IMR-90 (cell line): ENCODE measurements at regions not wholly inside any gene's neighbourhood (a gene's known extent, or its start where the extent isn't known, plus 50 kb on each side); places are given as distances from the start of the nearest gene placed in this dataset.
A peak's percentile ranks its signal among the peaks of the same experiment; 100 is the strongest.

Experiments used
- ATAC-seq: fragments of 200-7000 bp; cut with Tn5 transposase; 2 replicates; pipeline ENCODE4 v1.9.1; 2020; ENCODE audit warnings: low read depth, mild to moderate bottlenecking, moderate library complexity
- BruUV-seq: library from RNA; stranded (reverse); fragments of 400-500 nt; replicated peaks from 2 replicates; lab custom pipeline; 2021; lab: Mats Ljungman, UMichigan
- CTCF ChIA-PET: fragments of 300-600 bp; formaldehyde crosslinking; extraction: SDS; loops from one replicate; lab custom pipeline; 2021; ENCODE audit warnings: antibody characterized with exemption; lab: Yijun Ruan, JAX
- POLR2A ChIA-PET: fragments of 300-600 bp; sonication (Branson Sonifier 250); formaldehyde crosslinking; loops from one replicate; lab custom pipeline; 2022; ENCODE audit warnings: antibody characterized with exemption; ENCODE audit not compliant: unreplicated experiment; lab: Charles Lee
- DNase-seq: peaks from one replicate; pipeline ENCODE4 v3.0.0; 2013
- H2AFZ ChIP-seq: replicated peaks from 2 replicates; pipeline ENCODE3; 2013; ENCODE audit warnings: low read length, mild to moderate bottlenecking; ENCODE audit not compliant: poor library complexity
- H2AK5ac ChIP-seq: 2 replicates; pipeline ENCODE4 v1.6.1; 2013; ENCODE audit warnings: low read depth, low read length, inconsistent platforms
- H2AK9ac ChIP-seq: replicated peaks from 2 replicates; pipeline ENCODE3; 2013; ENCODE audit warnings: mild to moderate bottlenecking, low read depth, low read length, moderate library complexity; ENCODE audit not compliant: poor library complexity
- H2BK120ac ChIP-seq: 2 replicates; pipeline ENCODE4 v1.6.1; 2013; ENCODE audit warnings: low read depth, low read length, inconsistent platforms
- H2BK15ac ChIP-seq: 3 replicates; pipeline ENCODE4 v1.6.1; 2013; ENCODE audit warnings: low read depth, low read length, inconsistent platforms
- H2BK20ac ChIP-seq: 2 replicates; pipeline ENCODE4 v1.6.1; 2013; ENCODE audit warnings: low read depth, mild to moderate bottlenecking, inconsistent platforms, low read length, moderate library complexity
- H2BK5ac ChIP-seq: 2 replicates; pipeline ENCODE4 v1.6.1; 2013; ENCODE audit warnings: mild to moderate bottlenecking, low read depth, low read length, inconsistent platforms; ENCODE audit not compliant: poor library complexity, severe bottlenecking
- H3K14ac ChIP-seq: replicated peaks from 2 replicates; pipeline ENCODE4 v1.6.1; 2013; ENCODE audit warnings: low read depth, low read length, inconsistent platforms
- H3K18ac ChIP-seq: 2 replicates; pipeline ENCODE4 v1.6.1; 2013; ENCODE audit warnings: low read depth, low read length, control low read depth
- H3K23ac ChIP-seq: 2 replicates; pipeline ENCODE4 v1.6.1; 2013; ENCODE audit warnings: low read depth, low read length, inconsistent platforms
- H3K27ac ChIP-seq: 2 replicates; pipeline ENCODE4 v1.5.1; 2013; ENCODE audit warnings: mild to moderate bottlenecking, control low read depth, low read length; ENCODE audit not compliant: insufficient read depth
- H3K27me3 ChIP-seq: 2 replicates; pipeline ENCODE4 v1.6.1; 2013; ENCODE audit warnings: low read length; ENCODE audit not compliant: control insufficient read depth, insufficient read depth
- H3K36me3 ChIP-seq: 2 replicates; pipeline ENCODE4 v1.6.1; 2013; ENCODE audit warnings: low read length, mixed read lengths; ENCODE audit not compliant: control insufficient read depth, insufficient read depth
- H3K4ac ChIP-seq: 2 replicates; pipeline ENCODE4 v1.6.1; 2013; ENCODE audit warnings: low read depth, low read length, inconsistent platforms
- H3K4me1 ChIP-seq: 2 replicates; pipeline ENCODE4 v1.6.1; 2013; ENCODE audit warnings: low read length, mixed read lengths; ENCODE audit not compliant: control insufficient read depth, insufficient read depth
- H3K4me2 ChIP-seq: 2 replicates; pipeline ENCODE4 v1.6.1; 2013; ENCODE audit warnings: low read depth, mild to moderate bottlenecking, control low read depth, low read length, moderate library complexity
- H3K4me3 ChIP-seq: 2 replicates; pipeline ENCODE4 v1.5.1; 2013; ENCODE audit warnings: low read depth, mild to moderate bottlenecking, control low read depth, low read length, moderate library complexity; ENCODE audit not compliant: insufficient read depth
- H3K56ac ChIP-seq: 2 replicates; pipeline ENCODE4 v1.6.1; 2013; ENCODE audit warnings: low read length, inconsistent platforms; ENCODE audit not compliant: insufficient read depth; ENCODE audit errors: extremely low read depth
- H3K79me1 ChIP-seq, 2 experiments: 2 replicates each; pipeline ENCODE4 v1.6.1; 2013; ENCODE audit warnings: low read length in 2 of 2, inconsistent platforms in 1 of 2, low read depth in 1 of 2
- H3K9ac ChIP-seq: 2 replicates; pipeline ENCODE4 v1.6.1; 2013; ENCODE audit warnings: low read depth, low read length, control low read depth
- H3K9me1 ChIP-seq: 2 replicates; pipeline ENCODE4 v1.6.1; 2013; ENCODE audit warnings: low read length, inconsistent platforms; ENCODE audit not compliant: insufficient read depth
- H3K9me3 ChIP-seq: 2 replicates; pipeline ENCODE4 v1.6.1; 2013; ENCODE audit warnings: low read length; ENCODE audit not compliant: control insufficient read depth, insufficient read depth
- H4K20me1 ChIP-seq: 2 replicates; pipeline ENCODE4 v1.6.1; 2013; ENCODE audit warnings: low read length, inconsistent platforms; ENCODE audit not compliant: insufficient read depth
- H4K5ac ChIP-seq: 2 replicates; pipeline ENCODE4 v1.6.1; 2013; ENCODE audit warnings: mild to moderate bottlenecking, low read depth, low read length, control low read depth
- H4K8ac ChIP-seq, 2 experiments: 2 replicates each; pipeline ENCODE4 v1.6.1; 2013; ENCODE audit warnings: low read depth in 2 of 2, low read length in 2 of 2, control low read depth in 1 of 2, inconsistent platforms in 1 of 2
- H4K91ac ChIP-seq: 2 replicates; pipeline ENCODE4 v1.6.1; 2013; ENCODE audit warnings: low read depth, low read length, inconsistent platforms; ENCODE audit not compliant: insufficient read depth
- CEBPB ChIP-seq: IDR thresholded peaks from 2 replicates; pipeline ENCODE4 v1.6.1; 2012; ENCODE audit warnings: low read depth, low read length, improper control_type of control experiment
- FOS ChIP-seq: fragments of 150-350 bp; IDR thresholded peaks from 2 replicates; pipeline ENCODE4 v1.6.1; 2016; ENCODE audit warnings: low read depth, low read length
- MAFK ChIP-seq: IDR thresholded peaks from 2 replicates; pipeline ENCODE4 v1.6.1; 2012; ENCODE audit warnings: low read depth, low read length, improper control_type of control experiment
- WGBS, 2 experiments: methylation state at CpG; one replicate each; pipeline versions ENCODE4 v1.1.5 to v1.1.7; 2013; ENCODE audit warnings: missing lambda C conversion rate in 2 of 2; ENCODE audit not compliant: insufficient read length in 1 of 2; ENCODE audit errors: extremely low coverage in 2 of 2; 5-methylcytosine and 5-hydroxymethylcytosine counted together
- dilution Hi-C: fragments of 300-500 bp; cut with HindIII; formaldehyde crosslinking; loops from one replicate; pipeline ENCODE4 v1.14.3; 2018; ENCODE audit warnings: low sequenced_read_pairs; ENCODE audit not compliant: unreplicated experiment
- in situ Hi-C: fragments of 300-500 bp; cut with MboI; formaldehyde crosslinking; loops from 3 replicates; pipeline ENCODE4 v1.14.3; 2019; ENCODE audit warnings: low sequenced_read_pairs, inconsistent platforms, mixed read lengths
- intact Hi-C: fragments of 100-400 bp; cut with micrococcal nuclease; formaldehyde crosslinking; loops from 2 replicates; pipeline ENCODE4 v1.10.0; 2022

GRCh38 chr2:5846881-5847280, 154.7 kb downstream of the SOX11 start:
- Histone ChIP-seq H2BK20ac (no peak overlapping the region), H3K79me1 (no peaks in the 10 kb centered on the region), H4K91ac (no peak overlapping the region), H4K5ac (no peak overlapping the region), H3K9me1 (no peaks in the 10 kb centered on the region), H2BK120ac (no peak overlapping the region), H2AK9ac (no peak overlapping the region), H3K9ac (no peak overlapping the region), H3K56ac (no peak overlapping the region), H3K36me3 (no peaks in the 10 kb centered on the region), H3K4me2 (no peak overlapping the region), H2BK15ac (no peak overlapping the region), H3K18ac (no peak overlapping the region), H3K4me1 (peaks cover 7% of the 10 kb centered on the region; the same call in 1 of the 2 replicates), H3K27ac (no peak overlapping the region), H4K8ac (no peak overlapping the region), H3K4me3 (no peak overlapping the region), H3K23ac (no peak overlapping the region), H4K20me1 (no peaks in the 10 kb centered on the region), H3K4ac (no peak overlapping the region), H3K27me3 (peaks cover 2% of the 10 kb centered on the region; the same call in 1 of the 2 replicates), H2AK5ac (no peak overlapping the region), H2BK5ac (no peak overlapping the region), H3K9me3 (no peaks in the 10 kb centered on the region), H3K14ac (no peak overlapping the region), H2AFZ (no peak overlapping the region)
- no TSS peak for BruUV-seq
- ChIA-PET POLR2A (no interaction called here), CTCF (no interaction called here)
- TF ChIP-seq FOS (peak; percentile 30; the same call in 1 of the 2 replicates), MAFK (no peak), CEBPB (no peak)
- ATAC-seq (0 out of 2 replicates have a peak, but pooled peaks have one; percentile 17), DNase-seq (peak; percentile 73)
- intact Hi-C loops, result no loop called here
- WGBS, 2 experiments, result 87% methylated on average over 3 of the region's 7 CpGs; no CpG with 5 or more reads in 1 of the 2 experiments
- dilution Hi-C loops, result no loop called here
- in situ Hi-C loops, result no loop called here
